Amygdala (tissue), 56 donors: ENCODE measurements at regions not wholly inside any gene's neighbourhood (a gene's known extent, or its start where the extent isn't known, plus 50 kb on each side); places are given as distances from the start of the nearest gene placed in this dataset.
A peak's percentile ranks its signal among the peaks of the same experiment; 100 is the strongest.

ENCODE experiments used
- DNase-seq, 56 donors: peaks; one replicate each; lab custom pipeline; 2025; lab: John Stamatoyannopoulos, UW

- no peak for DNase-seq
Measured at GRCh38 chr4:23219779-23220408, 527.2 kb downstream of the GBA3 start.

GRCh38 chr4:23213198-23213597 is 520.5 kb downstream of the GBA3 start:
- no peak for DNase-seq

GRCh38 chr4:23212558-23212957 is 519.8 kb downstream of the GBA3 start:
- no peak for DNase-seq

DNA sequence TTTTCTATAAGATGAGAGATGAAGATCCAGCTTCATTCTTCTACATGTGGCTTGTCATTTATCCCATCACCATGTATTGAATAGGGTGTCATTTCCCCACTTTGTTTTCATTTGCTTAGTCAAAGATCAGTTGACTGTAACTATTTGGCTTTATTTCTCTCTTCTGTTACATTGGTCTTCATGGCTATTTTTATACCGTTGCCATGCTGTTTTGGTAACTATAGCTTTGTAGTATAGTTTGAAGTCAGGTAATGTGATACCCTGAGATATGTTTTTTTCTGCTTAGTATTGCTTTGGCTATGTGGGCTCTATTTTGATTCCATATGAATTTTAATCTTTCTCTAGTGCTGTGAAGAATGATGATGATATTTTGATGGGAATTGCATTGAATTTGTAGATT is 514.3 kb downstream of the GBA3 start:
- DNase-seq = no peak

- no peak for DNase-seq
Measured at GRCh38 chr4:23202712-23203247, 510.0 kb downstream of the GBA3 start.

GRCh38 chr4:23194751-23195150 is 502.0 kb downstream of the GBA3 start:
- no peak for DNase-seq

DNA sequence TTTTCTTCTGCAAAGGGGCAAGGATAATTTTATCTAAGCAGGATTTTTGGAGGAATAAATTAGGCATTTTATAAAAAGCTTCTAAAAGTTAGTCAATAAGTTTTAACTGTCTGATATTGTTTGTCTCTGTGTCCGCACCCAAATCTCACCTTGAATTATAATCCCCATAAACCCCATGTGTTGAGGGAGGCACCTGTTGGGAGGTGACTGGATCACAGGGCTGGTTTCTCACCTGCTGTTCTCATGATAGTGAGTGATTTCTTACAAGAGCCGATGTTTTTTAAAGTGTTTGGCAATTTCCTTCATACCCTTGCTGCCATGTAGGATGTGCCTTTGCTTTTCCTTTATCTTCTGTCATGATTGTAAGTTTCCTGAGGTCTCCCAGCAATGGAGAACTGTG is 481.4 kb downstream of the GBA3 start:
- no peak for DNase-seq

GRCh38 chr4:23171976-23172375 is 479.2 kb downstream of the GBA3 start:
- DNase-seq = no peak

DNA sequence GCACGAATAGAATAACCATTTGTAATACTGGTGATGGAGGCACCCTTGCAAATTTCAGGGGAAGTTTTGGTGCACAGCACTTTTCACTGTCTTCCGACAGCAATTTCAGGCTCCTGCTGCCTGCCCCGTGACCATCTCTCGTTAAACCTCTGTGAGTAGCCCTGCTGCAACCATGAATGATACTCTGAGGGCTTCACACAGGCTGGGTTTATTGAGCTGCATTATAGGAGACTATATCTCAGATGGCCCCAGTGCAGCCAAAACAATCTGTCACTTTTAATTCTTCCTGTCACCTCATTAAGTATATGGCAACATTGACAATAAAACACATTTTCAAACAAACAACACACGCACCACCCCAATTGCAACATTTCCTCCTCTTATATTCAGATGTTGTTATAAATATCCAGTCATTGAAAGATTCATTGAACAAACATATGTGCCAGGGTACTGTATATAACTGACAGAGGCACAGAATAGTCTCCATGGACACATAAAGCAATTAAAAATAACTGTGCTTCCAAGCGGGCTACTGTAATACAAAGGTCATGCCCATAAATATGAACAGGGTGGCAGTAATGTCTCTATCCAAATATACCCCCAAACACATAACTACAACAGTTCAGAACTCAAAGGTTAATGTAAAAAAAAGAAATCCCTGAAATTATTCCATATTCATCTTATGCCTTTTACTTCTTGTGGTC is 477.0 kb downstream of the GBA3 start:
- no peak for DNase-seq

DNA sequence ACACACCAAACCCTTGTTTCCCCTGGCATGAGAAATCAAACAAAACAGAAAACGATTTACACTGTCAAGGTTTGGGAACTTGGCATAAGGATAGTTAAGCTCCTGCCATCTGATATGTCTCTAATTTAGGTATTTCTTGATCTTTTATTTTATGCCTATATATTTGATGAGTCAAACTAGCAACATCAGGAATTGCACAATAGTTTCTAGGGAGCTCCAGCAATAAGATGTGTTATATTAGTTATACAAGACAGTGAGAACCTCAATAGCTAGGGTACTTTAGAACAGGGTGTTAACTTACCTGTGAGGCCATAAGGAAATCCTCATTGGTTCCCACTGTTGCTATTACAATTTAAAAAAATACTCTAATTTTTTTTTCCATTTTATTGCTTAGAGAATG is 474.2 kb downstream of the GBA3 start:
- DNase-seq = no peak

DNA sequence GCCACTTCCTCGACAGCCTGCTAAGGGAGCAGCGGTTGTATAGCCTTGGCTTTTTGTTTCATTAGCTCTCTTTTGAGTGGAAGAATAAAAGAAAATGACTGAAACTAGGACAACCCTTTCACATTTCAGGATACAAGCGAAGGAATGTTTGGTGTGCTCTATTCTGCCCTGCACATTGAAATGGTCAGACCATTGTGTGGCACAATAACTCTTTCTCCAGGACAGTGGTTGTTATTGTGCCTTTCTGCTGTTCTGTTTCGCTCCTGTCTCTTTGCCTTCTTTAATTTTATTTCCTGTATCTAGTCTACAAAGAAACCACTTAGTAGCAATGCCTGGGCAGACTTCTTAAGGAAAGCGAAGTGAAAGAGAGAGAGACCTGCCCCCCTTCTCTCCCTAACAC is 473.7 kb downstream of the GBA3 start:
- no peak for DNase-seq

DNA sequence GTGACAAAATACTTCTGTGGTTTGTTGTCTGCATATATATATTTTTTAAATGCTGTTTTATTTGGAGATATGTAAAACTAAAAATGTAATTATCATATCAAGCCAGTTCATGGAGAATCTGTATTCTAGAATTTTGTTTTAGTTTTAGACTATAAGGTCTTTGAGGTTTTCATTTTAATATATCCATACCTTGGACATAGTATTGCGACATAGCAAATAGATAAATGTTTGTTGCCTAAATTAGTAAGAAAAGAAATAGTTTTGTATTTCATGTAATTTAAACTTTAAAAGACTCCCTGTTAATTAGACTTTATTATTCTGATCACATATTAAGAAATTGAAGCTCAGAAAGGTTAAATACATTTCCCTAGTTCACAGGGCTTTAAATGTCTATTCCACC is 472.9 kb downstream of the GBA3 start:
- DNase-seq = no peak

GRCh38 chr4:23163647-23164436 is 471.1 kb downstream of the GBA3 start:
- no peak for DNase-seq

DNA sequence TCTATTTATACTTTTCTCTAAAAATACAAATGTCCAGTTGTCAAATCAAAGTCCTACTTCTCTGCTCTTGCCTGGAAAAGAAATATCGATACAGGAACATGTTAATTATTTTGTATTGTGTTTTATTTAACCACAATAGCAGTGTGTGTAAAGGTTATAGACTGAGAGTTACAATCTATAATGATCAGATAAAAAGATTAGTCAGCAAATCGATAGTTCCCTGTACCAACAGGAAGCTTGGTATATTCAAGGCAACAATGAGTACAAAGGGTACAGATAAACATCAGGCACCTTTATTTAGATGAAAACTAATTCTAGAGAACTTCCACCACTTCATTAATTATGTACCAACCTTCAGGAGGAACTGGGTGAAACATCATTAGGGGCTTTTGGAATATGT is 469.5 kb downstream of the GBA3 start:
- no peak for DNase-seq

- DNase-seq = no peak
Measured at GRCh38 chr4:23161787-23162186, 469.1 kb downstream of the GBA3 start.

GRCh38 chr4:23153076-23153475 is 460.3 kb downstream of the GBA3 start:
- DNase-seq = no peak

DNA sequence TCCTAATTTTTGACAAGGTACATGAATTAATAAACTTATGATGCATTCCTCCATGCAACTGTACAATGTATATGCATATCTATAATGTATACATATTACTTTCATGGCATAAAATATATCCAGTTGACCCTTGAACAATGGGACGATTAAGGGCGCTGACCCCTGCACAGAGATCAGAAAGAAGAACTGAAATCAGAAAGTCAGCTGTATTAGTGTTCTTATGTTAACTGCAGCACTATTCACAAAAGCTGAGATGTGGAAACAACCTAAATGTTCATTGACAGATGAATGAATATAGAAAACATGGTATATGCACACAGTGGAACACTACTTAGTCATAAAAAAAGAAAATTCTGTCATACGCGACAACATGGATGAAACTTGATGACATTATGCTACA is 457.1 kb downstream of the GBA3 start:
- DNase-seq = no peak

DNA sequence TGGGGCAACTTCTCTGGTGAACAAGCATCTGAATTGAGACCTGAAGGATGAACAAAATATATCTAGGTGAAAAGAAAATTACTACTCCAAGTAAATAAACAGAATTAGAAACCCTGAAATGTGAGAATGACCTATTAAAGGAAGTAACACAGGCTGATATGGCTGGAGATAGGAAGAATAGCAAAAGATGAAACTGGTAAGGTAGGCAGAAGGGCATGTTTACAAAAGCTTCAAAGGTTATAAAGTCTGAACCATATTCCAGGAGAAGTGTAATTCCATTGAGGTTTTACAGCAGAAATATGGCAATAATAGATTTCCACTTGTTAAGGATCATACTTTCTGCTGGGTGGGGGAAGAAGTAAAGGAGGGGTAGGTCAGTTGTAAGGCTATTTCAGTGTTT is 452.0 kb downstream of the GBA3 start:
- no peak for DNase-seq

- DNase-seq = peak in 4 of 56 donors; percentile 0 to 51 (median 13)
Measured at GRCh38 chr4:23135792-23136645, 443.3 kb downstream of the GBA3 start.

GRCh38 chr4:23134331-23134730 is 441.6 kb downstream of the GBA3 start:
- DNase-seq = no peak

DNA sequence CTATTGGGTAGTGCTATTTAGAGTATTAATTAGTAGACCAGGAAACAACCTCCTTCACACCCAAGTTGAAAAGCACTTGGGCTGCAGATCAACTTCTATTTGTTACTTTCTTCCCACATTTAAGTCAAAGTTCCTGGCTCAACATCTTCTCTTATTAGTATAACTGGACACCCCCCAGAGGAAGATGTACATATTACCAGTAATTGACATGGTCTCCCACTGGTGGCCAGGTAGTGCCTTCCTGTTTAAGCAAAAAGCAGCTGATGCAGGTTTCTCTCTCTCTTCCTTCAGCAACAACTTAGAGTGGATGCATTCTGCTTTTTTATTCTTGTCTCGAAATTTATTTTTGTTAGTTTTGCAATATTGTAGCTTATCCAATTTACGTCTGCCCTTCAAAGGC is 438.1 kb downstream of the GBA3 start:
- no peak for DNase-seq
